ENCODE measurements at regions not wholly inside any gene's neighbourhood (a gene's known extent, or its start where the extent isn't known, plus 50 kb on each side); places are given as distances from the start of the nearest gene placed in this dataset.

- H3K4me1 ChIP-seq (ENCODE audit: control insufficient read depth, insufficient read depth, low read length, poor library complexity, severe bottlenecking) = no peaks in the 10 kb centered on the region
- no peak for DNase-seq
- no peak overlapping the region for H3K27ac ChIP-seq (ENCODE audit: insufficient read depth, low read length, poor library complexity, severe bottlenecking)
- H3K4me3 ChIP-seq (ENCODE audit: insufficient read depth, low read depth, low read length, poor library complexity, severe bottlenecking) = no peak overlapping the region
- H3K36me3 ChIP-seq (ENCODE audit: control insufficient read depth, insufficient read depth, low read length) = no peaks in the 10 kb centered on the region
- H3K27me3 ChIP-seq (replicated peaks; ENCODE audit: control insufficient read depth, insufficient read depth, low read length, poor library complexity, severe bottlenecking) = no peaks in the 10 kb centered on the region
- no peaks in the 10 kb centered on the region for H3K9me3 ChIP-seq (ENCODE audit: control insufficient read depth, low read length)
Observed at GRCh38 chr6:145260484-145261175, 474.7 kb downstream of the EPM2A start.

GRCh38 chr6:145261758-145262157 lies 473.6 kb downstream of the EPM2A start:
- Histone ChIP-seq H3K27me3 (replicated peaks; ENCODE audit: control insufficient read depth, insufficient read depth, low read length, poor library complexity, severe bottlenecking) (no peaks in the 10 kb centered on the region), H3K4me1 (ENCODE audit: control insufficient read depth, insufficient read depth, low read length, poor library complexity, severe bottlenecking) (no peaks in the 10 kb centered on the region), H3K27ac (ENCODE audit: insufficient read depth, low read length, poor library complexity, severe bottlenecking) (no peak overlapping the region), H3K9me3 (ENCODE audit: control insufficient read depth, low read length) (no peaks in the 10 kb centered on the region), H3K4me3 (ENCODE audit: insufficient read depth, low read depth, low read length, poor library complexity, severe bottlenecking) (no peak overlapping the region), H3K36me3 (ENCODE audit: control insufficient read depth, insufficient read depth, low read length) (no peaks in the 10 kb centered on the region)
- no peak for DNase-seq

GRCh38 chr6:145262771-145263170 lies 472.5 kb downstream of the EPM2A start:
- Histone ChIP-seq H3K9me3 (ENCODE audit: control insufficient read depth, low read length) (no peaks in the 10 kb centered on the region), H3K4me1 (ENCODE audit: control insufficient read depth, insufficient read depth, low read length, poor library complexity, severe bottlenecking) (no peaks in the 10 kb centered on the region), H3K36me3 (ENCODE audit: control insufficient read depth, insufficient read depth, low read length) (no peaks in the 10 kb centered on the region), H3K27ac (ENCODE audit: insufficient read depth, low read length, poor library complexity, severe bottlenecking) (no peak overlapping the region), H3K27me3 (replicated peaks; ENCODE audit: control insufficient read depth, insufficient read depth, low read length, poor library complexity, severe bottlenecking) (no peaks in the 10 kb centered on the region), H3K4me3 (ENCODE audit: insufficient read depth, low read depth, low read length, poor library complexity, severe bottlenecking) (no peak overlapping the region)
- DNase-seq = no peak

GRCh38 chr6:145263778-145264211 lies 471.5 kb downstream of the EPM2A start:
- Histone ChIP-seq H3K9me3 (ENCODE audit: control insufficient read depth, low read length) (no peaks in the 10 kb centered on the region), H3K27me3 (replicated peaks; ENCODE audit: control insufficient read depth, insufficient read depth, low read length, poor library complexity, severe bottlenecking) (no peaks in the 10 kb centered on the region), H3K27ac (ENCODE audit: insufficient read depth, low read length, poor library complexity, severe bottlenecking) (no peak overlapping the region), H3K4me3 (ENCODE audit: insufficient read depth, low read depth, low read length, poor library complexity, severe bottlenecking) (no peak overlapping the region), H3K4me1 (ENCODE audit: control insufficient read depth, insufficient read depth, low read length, poor library complexity, severe bottlenecking) (no peaks in the 10 kb centered on the region), H3K36me3 (ENCODE audit: control insufficient read depth, insufficient read depth, low read length) (no peaks in the 10 kb centered on the region)
- no peak for DNase-seq

GRCh38 chr6:145266432-145267075 lies 468.8 kb downstream of the EPM2A start:
- Histone ChIP-seq H3K9me3 (ENCODE audit: control insufficient read depth, low read length) (no peaks in the 10 kb centered on the region), H3K27me3 (replicated peaks; ENCODE audit: control insufficient read depth, insufficient read depth, low read length, poor library complexity, severe bottlenecking) (no peaks in the 10 kb centered on the region), H3K36me3 (ENCODE audit: control insufficient read depth, insufficient read depth, low read length) (no peaks in the 10 kb centered on the region), H3K27ac (ENCODE audit: insufficient read depth, low read length, poor library complexity, severe bottlenecking) (no peak overlapping the region), H3K4me3 (ENCODE audit: insufficient read depth, low read depth, low read length, poor library complexity, severe bottlenecking) (no peak overlapping the region), H3K4me1 (ENCODE audit: control insufficient read depth, insufficient read depth, low read length, poor library complexity, severe bottlenecking) (no peaks in the 10 kb centered on the region)
- no peak for DNase-seq

- Histone ChIP-seq H3K36me3 (ENCODE audit: control insufficient read depth, insufficient read depth, low read length) (no peaks in the 10 kb centered on the region), H3K27me3 (replicated peaks; ENCODE audit: control insufficient read depth, insufficient read depth, low read length, poor library complexity, severe bottlenecking) (no peaks in the 10 kb centered on the region), H3K27ac (ENCODE audit: insufficient read depth, low read length, poor library complexity, severe bottlenecking) (no peak overlapping the region), H3K4me1 (ENCODE audit: control insufficient read depth, insufficient read depth, low read length, poor library complexity, severe bottlenecking) (no peaks in the 10 kb centered on the region), H3K4me3 (ENCODE audit: insufficient read depth, low read depth, low read length, poor library complexity, severe bottlenecking) (no peak overlapping the region), H3K9me3 (ENCODE audit: control insufficient read depth, low read length) (no peaks in the 10 kb centered on the region)
- no peak for DNase-seq
Observed at GRCh38 chr6:145267076-145267867, 468.0 kb downstream of the EPM2A start.

GRCh38 chr6:145270464-145270863 lies 464.9 kb downstream of the EPM2A start:
- Histone ChIP-seq H3K4me3 (ENCODE audit: insufficient read depth, low read depth, low read length, poor library complexity, severe bottlenecking) (no peak overlapping the region), H3K4me1 (ENCODE audit: control insufficient read depth, insufficient read depth, low read length, poor library complexity, severe bottlenecking) (no peaks in the 10 kb centered on the region), H3K27me3 (replicated peaks; ENCODE audit: control insufficient read depth, insufficient read depth, low read length, poor library complexity, severe bottlenecking) (no peaks in the 10 kb centered on the region), H3K27ac (ENCODE audit: insufficient read depth, low read length, poor library complexity, severe bottlenecking) (no peak overlapping the region), H3K36me3 (ENCODE audit: control insufficient read depth, insufficient read depth, low read length) (no peaks in the 10 kb centered on the region), H3K9me3 (ENCODE audit: control insufficient read depth, low read length) (no peaks in the 10 kb centered on the region)
- DNase-seq = no peak

GRCh38 chr6:145271040-145271439 lies 464.3 kb downstream of the EPM2A start:
- no peak overlapping the region for H3K27ac ChIP-seq (ENCODE audit: insufficient read depth, low read length, poor library complexity, severe bottlenecking)
- no peak overlapping the region for H3K4me3 ChIP-seq (ENCODE audit: insufficient read depth, low read depth, low read length, poor library complexity, severe bottlenecking)
- no peaks in the 10 kb centered on the region for H3K4me1 ChIP-seq (ENCODE audit: control insufficient read depth, insufficient read depth, low read length, poor library complexity, severe bottlenecking)
- H3K9me3 ChIP-seq (ENCODE audit: control insufficient read depth, low read length) = no peaks in the 10 kb centered on the region
- H3K36me3 ChIP-seq (ENCODE audit: control insufficient read depth, insufficient read depth, low read length) = no peaks in the 10 kb centered on the region
- H3K27me3 ChIP-seq (replicated peaks; ENCODE audit: control insufficient read depth, insufficient read depth, low read length, poor library complexity, severe bottlenecking) = no peaks in the 10 kb centered on the region
- no peak for DNase-seq

- no peak for DNase-seq
- Histone ChIP-seq H3K9me3 (ENCODE audit: control insufficient read depth, low read length) (no peaks in the 10 kb centered on the region), H3K27ac (ENCODE audit: insufficient read depth, low read length, poor library complexity, severe bottlenecking) (no peak overlapping the region), H3K27me3 (replicated peaks; ENCODE audit: control insufficient read depth, insufficient read depth, low read length, poor library complexity, severe bottlenecking) (no peaks in the 10 kb centered on the region), H3K36me3 (ENCODE audit: control insufficient read depth, insufficient read depth, low read length) (no peaks in the 10 kb centered on the region), H3K4me3 (ENCODE audit: insufficient read depth, low read depth, low read length, poor library complexity, severe bottlenecking) (no peak overlapping the region), H3K4me1 (ENCODE audit: control insufficient read depth, insufficient read depth, low read length, poor library complexity, severe bottlenecking) (no peaks in the 10 kb centered on the region)
Observed at GRCh38 chr6:145271577-145271976, 463.7 kb downstream of the EPM2A start.

- Histone ChIP-seq H3K36me3 (ENCODE audit: control insufficient read depth, insufficient read depth, low read length) (no peaks in the 10 kb centered on the region), H3K27ac (ENCODE audit: insufficient read depth, low read length, poor library complexity, severe bottlenecking) (no peak overlapping the region), H3K4me3 (ENCODE audit: insufficient read depth, low read depth, low read length, poor library complexity, severe bottlenecking) (no peak overlapping the region), H3K4me1 (ENCODE audit: control insufficient read depth, insufficient read depth, low read length, poor library complexity, severe bottlenecking) (no peaks in the 10 kb centered on the region), H3K27me3 (replicated peaks; ENCODE audit: control insufficient read depth, insufficient read depth, low read length, poor library complexity, severe bottlenecking) (no peaks in the 10 kb centered on the region), H3K9me3 (ENCODE audit: control insufficient read depth, low read length) (no peaks in the 10 kb centered on the region)
- DNase-seq = no peak
Observed at GRCh38 chr6:145272246-145272645, 463.1 kb downstream of the EPM2A start.

All from effector memory CD4-positive, alpha-beta T cell (primary cell).